B cell (primary cell): ENCODE measurements at regions not wholly inside any gene's neighbourhood (a gene's known extent, or its start where the extent isn't known, plus 50 kb on each side); places are given as distances from the start of the nearest gene placed in this dataset.

Experiments used
- ATAC-seq: fragments of 200-7000 bp; cut with Tn5 transposase; one replicate; pipeline ENCODE4 v1.10.0; 2021; ENCODE audit warnings: low read depth, mild to moderate bottlenecking, moderate number of reproducible peaks, moderate library complexity
- CTCF ChIA-PET: fragments of 350-600 bp; sonication (Branson Sonifier 250); formaldehyde crosslinking; loops from one replicate; lab custom pipeline; 2021; ENCODE audit warnings: antibody characterized with exemption, inconsistent platforms; lab: Charles Lee
- POLR2A ChIA-PET: fragments of 350-600 bp; sonication (Branson Sonifier 250); formaldehyde crosslinking; loops from one replicate; lab custom pipeline; 2021; ENCODE audit warnings: antibody characterized with exemption; lab: Charles Lee
- DNase-seq: peaks from one replicate; pipeline ENCODE4 v3.0.0; 2013
- H2AFZ ChIP-seq: 2 replicates; pipeline ENCODE4 v1.6.1; 2012; ENCODE audit warnings: mild to moderate bottlenecking, low read depth, low read length; ENCODE audit not compliant: insufficient read depth, poor library complexity, severe bottlenecking
- H3K27ac ChIP-seq, 2 donors: 1 replicate in 1 of 2; 2 replicates in 1 of 2; pipeline ENCODE4 v1.5.1; 2012 to 2013; ENCODE audit warnings: low read length in 2 of 2, mild to moderate bottlenecking in 2 of 2, moderate library complexity in 1 of 2
- H3K27me3 ChIP-seq, 4 experiments: fragments of 200-600 bp in 1 of 4; sonication (generic) in 1 of 4; replicated peaks in 1 of 4; 1 replicate in 2 of 4; 2 replicates in 2 of 4; pipeline versions ENCODE4 v1.6.1 to v1.7.0; 2013 to 2016; ENCODE audit warnings: low read length in 3 of 4, mild to moderate bottlenecking in 2 of 4, mixed read lengths in 1 of 4, moderate library complexity in 1 of 4; ENCODE audit not compliant: insufficient read depth in 4 of 4, control insufficient read depth in 3 of 4; ENCODE audit errors: control extremely low read depth in 1 of 4
- H3K36me3 ChIP-seq, 2 experiments: replicated peaks in 1 of 2; 1 replicate in 1 of 2; 2 replicates in 1 of 2; pipeline versions ENCODE4 v1.6.1 to v1.7.1; 2013; ENCODE audit warnings: low read length in 1 of 2; ENCODE audit not compliant: insufficient read depth in 2 of 2, control insufficient read depth in 1 of 2; ENCODE audit errors: control extremely low read depth in 1 of 2, extremely low read depth in 1 of 2
- H3K4me1 ChIP-seq, 2 donors: fragments of 200-600 bp in 1 of 2; sonication (generic) in 1 of 2; 1 replicate in 1 of 2; 2 replicates in 1 of 2; pipeline versions ENCODE4 v1.5.1 to v1.6.1; 2013 to 2017; ENCODE audit warnings: low read length in 2 of 2; ENCODE audit not compliant: control insufficient read depth in 2 of 2, insufficient read depth in 2 of 2
- H3K4me2 ChIP-seq: replicated peaks from 2 replicates; pipeline ENCODE3; 2012; ENCODE audit warnings: mild to moderate bottlenecking, low read depth, low read length; ENCODE audit not compliant: poor library complexity, severe bottlenecking
- H3K4me3 ChIP-seq, 5 experiments: fragments of 200-600 bp in 1 of 5; sonication (generic) in 1 of 5; 1 replicate in 3 of 5; 2 replicates in 2 of 5; pipeline versions ENCODE4 v1.5.1 to v1.7.0; 2011 to 2016; ENCODE audit warnings: low read length in 4 of 5, mild to moderate bottlenecking in 4 of 5, low read depth in 2 of 5, control low read depth in 1 of 5, moderate library complexity in 1 of 5; ENCODE audit not compliant: insufficient read depth in 1 of 5; ENCODE audit errors: control extremely low read depth in 1 of 5, extremely low read depth in 1 of 5
- H3K79me2 ChIP-seq: fragments of 200-600 bp; sonication (generic); one replicate; pipeline ENCODE4 v1.6.0; 2016; ENCODE audit warnings: low read length; ENCODE audit not compliant: control insufficient read depth, insufficient read depth
- H3K9ac ChIP-seq: fragments of 200-600 bp; sonication (generic); 2 replicates; pipeline ENCODE4 v1.6.1; 2017; ENCODE audit warnings: mild to moderate bottlenecking, low read length, moderate library complexity
- H3K9me3 ChIP-seq, 3 donors: one replicate each; pipeline versions ENCODE4 v1.6.1 to v1.7.1; 2013; ENCODE audit warnings: low read length in 2 of 3; ENCODE audit not compliant: control insufficient read depth in 2 of 3, insufficient read depth in 1 of 3; ENCODE audit errors: control extremely low read depth in 1 of 3
- H4K20me1 ChIP-seq: 2 replicates; pipeline ENCODE4 v1.6.0; 2012; ENCODE audit warnings: mild to moderate bottlenecking, low read length; ENCODE audit not compliant: insufficient read depth, control insufficient read depth, poor library complexity, severe bottlenecking
- H3K27ac Mint-ChIP-seq: one replicate; pipeline ENCODE4 v1.8.0; 2021; ENCODE audit warnings: mixed read lengths
- H3K27me3 Mint-ChIP-seq: one replicate; pipeline ENCODE4 v1.8.0; 2021; ENCODE audit warnings: mixed read lengths
- H3K4me1 Mint-ChIP-seq: one replicate; pipeline ENCODE4 v1.8.0; 2021; ENCODE audit warnings: mixed read lengths
- H3K4me3 Mint-ChIP-seq: one replicate; pipeline ENCODE4 v1.8.0; 2021; ENCODE audit warnings: mixed read lengths
- H3K9me3 Mint-ChIP-seq: one replicate; pipeline ENCODE4 v1.8.0; 2022; ENCODE audit warnings: mixed read lengths; ENCODE audit not compliant: insufficient read depth
- CTCF ChIP-seq: fragments of 200-600 bp; IDR thresholded peaks from one replicate; pipeline ENCODE4 v1.8.0; 2022; ENCODE audit warnings: antibody characterized with exemption, mild to moderate bottlenecking
- EZH2 ChIP-seq: IDR thresholded peaks from 2 replicates; pipeline ENCODE4 v1.6.1; 2012; ENCODE audit warnings: borderline replicate concordance, low read depth, mild to moderate bottlenecking, moderate library complexity, low read length; ENCODE audit not compliant: insufficient read depth, poor library complexity, severe bottlenecking
- WGBS: methylation state at CpG from one replicate; pipeline ENCODE4 v1.1.5; 2013; ENCODE audit warnings: missing lambda C conversion rate; ENCODE audit not compliant: insufficient coverage; 5-methylcytosine and 5-hydroxymethylcytosine counted together
- intact Hi-C: fragments of 100-400 bp; cut with micrococcal nuclease; formaldehyde crosslinking; loops from one replicate; pipeline ENCODE4 v1.10.0; 2022

GRCh38 chr12:41963398-41963797 lies 181.3 kb downstream of the GXYLT1 start:
- no peaks in the 10 kb centered on the region for H3K4me1 ChIP-seq
- H3K4me1 Mint-ChIP-seq: no peaks in the 10 kb centered on the region
- no peak overlapping the region for H2AFZ ChIP-seq
- TF ChIP-seq CTCF (no peak), EZH2 (no peak)
- no peak for DNase-seq
- H3K4me2 ChIP-seq: no peak overlapping the region
- no peak overlapping the region for H3K27ac Mint-ChIP-seq
- POLR2A ChIA-PET: no interaction called here
- ATAC-seq: no peak
- H3K4me3 Mint-ChIP-seq: no peak overlapping the region
- 73% methylated on average over 1 of the region's 2 CpGs for WGBS
- H3K9me3 ChIP-seq: no peaks in the 10 kb centered on the region
- H3K27me3 ChIP-seq: peaks cover 0 to 3% (median 0%) of the 10 kb centered on the region in 4 experiments
- H3K9ac ChIP-seq: no peak overlapping the region
- H3K4me3 ChIP-seq: no peak overlapping the region
- H3K9me3 Mint-ChIP-seq: no peaks in the 10 kb centered on the region
- no peaks in the 10 kb centered on the region for H4K20me1 ChIP-seq
- no peaks in the 10 kb centered on the region for H3K36me3 ChIP-seq
- intact Hi-C loops: no loop called here
- H3K27ac ChIP-seq: no peak overlapping the region
- CTCF ChIA-PET: no interaction called here
- H3K79me2 ChIP-seq: no peaks in the 10 kb centered on the region
- peaks cover 2% of the 10 kb centered on the region for H3K27me3 Mint-ChIP-seq

- 95% methylated on average over 5 of the region's 5 CpGs for WGBS
- Histone ChIP-seq H3K36me3 (no peaks in the 10 kb centered on the region), H3K9me3 (no peaks in the 10 kb centered on the region), H3K27ac (no peak overlapping the region), H3K79me2 (no peaks in the 10 kb centered on the region), H3K9ac (no peak overlapping the region), H3K4me2 (no peak overlapping the region), H3K4me1 (no peaks in the 10 kb centered on the region), H3K27me3 (peaks cover 0 to 3% (median 0%) of the 10 kb centered on the region in 4 experiments), H2AFZ (no peak overlapping the region), H3K4me3 (no peak overlapping the region), H4K20me1 (no peaks in the 10 kb centered on the region)
- Mint-ChIP-seq H3K9me3 (no peaks in the 10 kb centered on the region), H3K4me3 (no peak overlapping the region), H3K27ac (no peak overlapping the region), H3K4me1 (no peaks in the 10 kb centered on the region), H3K27me3 (peaks cover 2% of the 10 kb centered on the region)
- ATAC-seq: no peak
- intact Hi-C loops: no loop called here
- no peak for DNase-seq
- ChIA-PET CTCF (no interaction called here), POLR2A (no interaction called here)
- TF ChIP-seq CTCF (no peak), EZH2 (no peak)
Observed at GRCh38 chr12:41962171-41962572, 182.5 kb downstream of the GXYLT1 start.
